C4-2B (cell line): ENCODE measurements at regions not wholly inside any gene's neighbourhood (a gene's known extent, or its start where the extent isn't known, plus 50 kb on each side); places are given as distances from the start of the nearest gene placed in this dataset.

Experiments
- H3K27ac ChIP-seq: fragments of 450-650 bp; 2 replicates; pipeline ENCODE4 v1.5.1; 2017
- ZFX ChIP-seq: fragments of 450-650 bp; IDR thresholded peaks from 2 replicates; pipeline ENCODE4 v1.6.1; 2017
- TF ChIP-seq, protein P1 (sequence below): fragments of 450-650 bp; conservative IDR thresholded peaks from 2 replicates; pipeline ENCODE4 v1.5.1; 2017; ENCODE audit warnings: mild to moderate bottlenecking

DNA sequence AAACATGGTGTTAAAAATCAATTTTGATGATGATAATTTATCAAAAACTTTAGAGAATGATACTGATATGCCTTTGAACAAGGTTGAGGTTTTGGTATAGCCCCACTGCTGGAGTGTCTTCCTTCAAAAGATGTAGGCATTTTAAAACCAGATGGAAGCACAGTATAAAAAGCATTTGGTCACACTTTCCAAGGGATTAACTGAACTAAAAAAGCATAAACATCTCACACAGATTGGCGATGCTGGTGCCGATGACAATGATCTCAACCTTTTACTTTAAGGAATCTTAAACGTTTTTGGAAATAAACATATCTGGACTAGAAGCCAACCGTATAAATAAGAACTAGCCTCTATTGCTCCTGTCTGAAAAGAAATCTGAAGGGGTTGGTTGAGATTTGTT lies 488.4 kb downstream of the ENC1 start:
- no peak for TF ChIP-seq ZFX
- TF ChIP-seq, protein P1, sequence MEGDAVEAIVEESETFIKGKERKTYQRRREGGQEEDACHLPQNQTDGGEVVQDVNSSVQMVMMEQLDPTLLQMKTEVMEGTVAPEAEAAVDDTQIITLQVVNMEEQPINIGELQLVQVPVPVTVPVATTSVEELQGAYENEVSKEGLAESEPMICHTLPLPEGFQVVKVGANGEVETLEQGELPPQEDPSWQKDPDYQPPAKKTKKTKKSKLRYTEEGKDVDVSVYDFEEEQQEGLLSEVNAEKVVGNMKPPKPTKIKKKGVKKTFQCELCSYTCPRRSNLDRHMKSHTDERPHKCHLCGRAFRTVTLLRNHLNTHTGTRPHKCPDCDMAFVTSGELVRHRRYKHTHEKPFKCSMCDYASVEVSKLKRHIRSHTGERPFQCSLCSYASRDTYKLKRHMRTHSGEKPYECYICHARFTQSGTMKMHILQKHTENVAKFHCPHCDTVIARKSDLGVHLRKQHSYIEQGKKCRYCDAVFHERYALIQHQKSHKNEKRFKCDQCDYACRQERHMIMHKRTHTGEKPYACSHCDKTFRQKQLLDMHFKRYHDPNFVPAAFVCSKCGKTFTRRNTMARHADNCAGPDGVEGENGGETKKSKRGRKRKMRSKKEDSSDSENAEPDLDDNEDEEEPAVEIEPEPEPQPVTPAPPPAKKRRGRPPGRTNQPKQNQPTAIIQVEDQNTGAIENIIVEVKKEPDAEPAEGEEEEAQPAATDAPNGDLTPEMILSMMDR: no peak
- H3K27ac ChIP-seq: no peak overlapping the region

DNA sequence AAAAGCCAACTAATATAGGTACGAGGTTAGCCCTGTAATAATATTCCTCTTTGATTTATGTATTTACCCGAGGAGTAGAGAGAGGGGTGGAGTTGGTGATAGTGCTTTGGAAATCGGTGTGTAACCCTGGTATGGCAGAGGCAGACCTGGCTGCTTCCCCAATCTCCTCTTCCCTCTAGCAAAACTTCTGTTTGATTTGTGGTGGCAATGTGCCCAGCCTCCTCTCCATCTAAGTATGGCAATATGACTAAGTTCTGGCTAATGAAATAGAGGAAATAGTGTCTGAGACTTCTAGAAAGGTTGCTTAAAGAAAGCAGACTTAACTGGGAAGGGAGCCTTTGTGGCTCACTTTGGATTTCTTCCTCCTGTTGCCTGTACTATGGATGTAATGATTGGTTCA lies 491.1 kb downstream of the ENC1 start:
- TF ChIP-seq, protein P1: no peak
- no peak for TF ChIP-seq ZFX
- H3K27ac ChIP-seq: no peak overlapping the region

DNA sequence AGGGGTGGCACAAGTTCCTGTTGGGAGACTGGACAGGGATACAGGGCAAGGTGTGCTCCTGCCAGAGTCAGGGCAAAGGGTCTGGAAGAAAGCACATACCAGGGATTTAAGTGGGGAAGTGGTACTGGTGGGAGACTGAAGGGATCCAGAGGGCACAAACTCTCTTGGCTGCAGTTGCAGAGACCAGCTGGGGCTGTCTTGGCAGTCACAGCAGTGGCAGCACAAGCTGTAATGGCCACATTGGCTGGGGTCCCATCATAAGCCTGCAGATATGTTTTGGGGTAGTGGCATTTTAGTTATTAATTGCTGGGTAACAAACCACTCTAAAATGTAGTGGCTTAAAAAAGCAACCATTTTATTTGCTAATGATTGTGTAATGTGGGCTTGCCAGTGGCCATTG lies 492.2 kb downstream of the ENC1 start:
- H3K27ac ChIP-seq: peak overlapping the region; percentile 10; the same call in 1 of the 2 replicates

DNA sequence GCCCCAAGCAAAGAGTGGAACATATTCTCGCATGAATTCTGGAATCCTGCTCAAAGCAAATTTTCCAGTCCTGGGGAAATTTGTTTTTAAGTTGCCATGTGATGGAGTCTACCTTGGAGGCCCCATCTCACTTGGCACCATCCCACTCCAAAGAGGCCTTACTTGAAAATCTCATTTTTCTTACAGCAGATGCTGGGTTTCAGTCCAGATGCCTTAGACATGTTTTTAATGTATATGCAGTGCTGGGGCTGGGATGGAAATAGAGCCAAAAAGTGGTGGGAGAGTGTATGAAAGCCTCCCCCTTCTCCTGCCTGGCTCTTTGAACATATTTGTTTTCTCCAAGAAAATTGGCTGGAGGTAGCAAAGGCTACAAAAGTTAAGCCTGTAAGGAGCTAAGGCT lies 493.7 kb downstream of the ENC1 start:
- TF ChIP-seq, protein P1: no peak
- TF ChIP-seq ZFX: no peak
- H3K27ac ChIP-seq: no peak overlapping the region

More for the DNA sequence above, 492.2 kb downstream of the ENC1 start:
- TF ChIP-seq, protein P1: no peak
- TF ChIP-seq ZFX: no peak

DNA sequence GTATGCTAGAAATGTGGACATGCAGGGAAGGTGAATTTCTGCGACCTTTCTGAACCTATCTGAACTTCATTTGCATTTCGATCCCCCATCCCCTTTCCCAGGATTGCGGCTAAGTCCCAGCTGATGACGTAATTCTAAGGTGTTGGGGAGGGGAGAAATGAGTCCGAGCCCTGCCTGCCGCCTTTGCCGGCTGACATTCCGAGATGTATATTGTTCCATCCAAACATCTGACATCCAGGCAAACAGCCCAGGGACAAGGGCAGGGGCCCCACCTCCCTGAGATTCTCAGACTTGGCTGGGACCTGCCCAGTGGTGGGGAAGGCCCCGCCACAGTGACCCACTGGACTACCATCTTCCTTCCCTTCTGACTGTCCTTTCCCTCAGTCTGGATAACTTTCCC lies 494.6 kb downstream of the ENC1 start:
- no peak for TF ChIP-seq ZFX
- TF ChIP-seq, protein P1: no peak

DNA sequence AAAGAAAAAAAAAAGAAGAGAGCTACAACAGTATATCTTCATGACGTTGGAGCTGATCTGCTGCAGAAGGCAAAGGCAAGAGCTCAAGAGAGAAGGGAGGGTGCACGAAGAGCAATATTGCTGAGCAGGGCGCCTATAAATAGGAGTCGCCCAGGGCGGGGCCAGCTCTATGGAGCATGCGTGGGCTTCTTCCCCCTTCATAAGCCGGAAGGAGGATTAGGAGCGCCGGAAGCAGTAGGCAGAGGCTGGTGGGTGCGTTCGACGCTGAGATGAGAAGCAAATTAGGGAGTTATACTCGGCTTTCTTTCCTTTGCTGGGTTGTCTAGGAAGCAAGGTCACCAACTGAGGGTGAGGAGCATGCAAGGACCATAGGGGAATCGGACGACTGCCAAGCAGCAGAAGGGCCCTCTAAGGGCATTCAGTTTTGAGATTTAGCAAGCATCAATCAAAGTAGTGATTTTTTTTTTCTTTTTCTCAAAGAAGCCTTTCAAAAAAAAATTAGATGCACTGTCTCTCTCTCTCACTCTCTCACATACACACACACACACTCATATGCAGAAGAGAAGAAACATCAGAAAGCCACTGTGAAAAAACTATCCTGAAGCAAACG lies 496.7 kb downstream of the ENC1 start:
- TF ChIP-seq ZFX: no peak
- TF ChIP-seq, protein P1: no peak
- H3K27ac ChIP-seq: no peak overlapping the region

More for the DNA sequence above, 494.6 kb downstream of the ENC1 start:
- H3K27ac ChIP-seq: no peak overlapping the region

DNA sequence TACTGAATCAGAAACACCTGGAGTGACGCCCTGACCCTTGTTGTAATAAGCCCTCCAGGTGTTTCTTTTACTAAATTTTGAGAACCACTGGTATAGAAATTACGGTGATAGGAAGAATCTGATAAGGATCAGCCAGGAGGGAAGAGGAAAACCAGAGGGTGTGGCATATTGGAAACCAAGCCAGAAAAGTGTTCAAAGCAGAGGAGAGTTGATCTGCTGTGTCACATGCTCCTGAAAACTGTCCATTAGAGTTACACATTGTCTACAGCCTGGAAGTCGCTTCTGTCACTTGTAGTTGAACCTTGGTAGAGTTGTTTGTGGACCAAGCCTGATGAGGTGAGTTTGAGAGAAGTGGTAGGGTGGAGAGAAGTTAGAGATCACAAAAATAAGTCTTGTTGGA lies 497.4 kb downstream of the ENC1 start:
- no peak overlapping the region for H3K27ac ChIP-seq
- no peak for TF ChIP-seq ZFX

DNA sequence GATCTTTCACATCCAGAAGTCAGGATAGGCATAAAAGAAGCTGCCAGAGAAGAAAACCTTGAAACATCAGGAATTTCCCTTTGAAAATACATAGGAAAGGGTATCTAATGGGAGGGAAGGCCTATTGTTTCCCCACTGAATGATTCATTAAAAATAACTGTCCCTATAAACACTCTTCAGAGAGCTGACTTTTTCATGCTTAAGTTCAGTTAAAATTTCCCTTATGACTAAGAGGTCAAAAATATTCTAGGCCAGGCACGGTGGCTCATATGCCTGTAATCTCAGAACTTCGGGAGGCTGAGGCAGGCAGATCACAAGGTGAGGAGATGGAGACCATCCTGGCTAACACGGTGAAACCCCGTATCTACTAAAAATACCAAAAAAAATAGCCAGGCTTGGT lies 499.5 kb downstream of the ENC1 start:
- no peak overlapping the region for H3K27ac ChIP-seq
- no peak for TF ChIP-seq ZFX
- TF ChIP-seq, protein P1: no peak
